Activated CD4-positive, alpha-beta T cell treated with anti-CD3 and anti-CD28 coated beads, Interleukin-2, amount 50 U/mL, for 4 hours (primary cell): ENCODE measurements at regions not wholly inside any gene's neighbourhood (a gene's known extent, or its start where the extent isn't known, plus 50 kb on each side); places are given as distances from the start of the nearest gene placed in this dataset.

ENCODE experiments used
- DNase-seq, 2 experiments: peaks; one replicate each; pipeline ENCODE4 v3.0.0-alpha.2; 2020

DNA sequence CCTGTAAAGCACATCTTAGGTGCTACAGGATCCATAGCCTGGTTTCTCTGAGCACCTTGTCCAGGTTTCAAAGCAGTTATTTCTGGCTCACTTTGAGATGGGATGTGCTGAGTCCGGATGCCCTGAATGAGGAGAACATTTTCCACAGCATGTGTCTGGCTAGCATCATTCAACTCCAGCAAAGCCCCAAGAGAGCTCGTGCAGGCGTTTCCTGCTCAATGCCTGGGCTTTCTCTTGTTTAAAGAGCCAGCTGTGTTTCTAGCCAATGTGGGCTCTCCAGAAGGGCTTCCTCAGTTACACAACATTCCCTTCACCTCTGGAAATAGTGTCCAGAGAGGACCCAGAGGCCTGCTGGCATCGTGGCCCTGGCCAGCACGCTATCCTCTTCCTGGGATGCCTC lies 411.7 kb downstream of the DMAC1 start:
- no peak for DNase-seq

GRCh38 chr9:7382304-7382703 lies 417.3 kb downstream of the DMAC1 start:
- DNase-seq = no peak

- DNase-seq = no peak
Observed at GRCh38 chr9:7377489-7377888, 422.1 kb downstream of the DMAC1 start.

DNA sequence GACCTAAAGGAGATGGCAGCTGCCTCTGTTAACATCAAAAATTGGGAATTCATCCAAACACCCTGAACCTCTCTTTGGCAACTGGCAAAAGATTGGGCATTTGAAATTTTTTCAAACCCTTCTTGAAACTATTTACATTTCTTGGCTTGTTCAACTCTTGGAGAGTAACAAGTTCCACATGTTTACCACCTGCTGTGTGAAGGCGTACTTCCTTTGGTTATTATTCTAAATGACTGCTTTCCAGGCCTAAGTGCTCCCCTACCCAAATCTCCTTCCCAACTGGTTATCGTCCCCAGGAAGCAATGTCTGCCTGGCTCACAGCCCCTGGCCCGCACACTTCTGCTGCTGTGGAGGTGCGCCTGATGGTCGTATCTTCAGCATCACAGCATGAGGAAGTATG lies 422.7 kb downstream of the DMAC1 start:
- DNase-seq = no peak

DNA sequence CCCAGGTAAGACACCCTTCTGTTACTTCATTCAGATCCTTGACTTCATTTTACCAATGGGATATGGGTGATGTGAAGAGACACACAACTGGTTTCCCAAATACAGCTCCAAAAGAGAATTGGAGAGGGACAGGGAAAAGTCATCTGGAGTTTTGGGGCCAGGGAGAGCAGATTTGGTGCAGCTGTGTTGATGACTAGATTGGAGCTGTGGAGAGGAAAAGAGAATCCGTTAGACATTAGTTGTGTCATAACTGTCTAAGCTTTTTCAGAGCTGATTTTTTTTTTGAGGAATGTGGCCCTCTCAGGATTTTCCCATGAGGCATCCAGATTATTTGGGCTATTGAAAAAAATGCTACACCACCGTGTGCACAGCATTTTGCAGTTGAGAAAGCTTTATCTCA lies 423.4 kb downstream of the DMAC1 start:
- DNase-seq = no peak

DNA sequence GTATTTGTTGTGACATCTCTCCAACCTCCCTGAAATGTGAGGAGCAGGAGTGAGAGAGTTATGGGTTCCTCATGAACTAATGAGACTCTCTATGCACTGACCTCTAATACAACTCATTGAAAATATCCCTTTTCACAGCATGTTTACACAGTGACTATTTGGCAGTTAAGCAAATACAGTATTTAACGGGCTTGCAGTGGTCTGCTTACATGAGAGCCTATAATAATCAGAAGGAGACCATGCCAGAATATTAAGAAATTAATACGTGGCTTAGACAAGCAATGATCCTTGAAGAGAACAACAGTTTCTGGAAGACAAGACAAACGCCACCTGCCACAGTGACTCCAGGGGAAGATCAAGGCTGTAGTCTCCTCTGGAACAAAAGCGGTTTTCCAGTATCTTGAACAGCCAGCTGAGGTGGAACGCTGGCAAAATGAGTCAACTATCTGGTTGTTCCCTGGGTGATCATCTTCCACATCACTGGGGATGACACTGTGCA lies 424.5 kb downstream of the DMAC1 start:
- DNase-seq = no peak

- DNase-seq = no peak
Observed at GRCh38 chr9:7370988-7371387, 428.6 kb downstream of the DMAC1 start.

GRCh38 chr9:7370381-7370780 lies 429.2 kb downstream of the DMAC1 start:
- DNase-seq = no peak

DNA sequence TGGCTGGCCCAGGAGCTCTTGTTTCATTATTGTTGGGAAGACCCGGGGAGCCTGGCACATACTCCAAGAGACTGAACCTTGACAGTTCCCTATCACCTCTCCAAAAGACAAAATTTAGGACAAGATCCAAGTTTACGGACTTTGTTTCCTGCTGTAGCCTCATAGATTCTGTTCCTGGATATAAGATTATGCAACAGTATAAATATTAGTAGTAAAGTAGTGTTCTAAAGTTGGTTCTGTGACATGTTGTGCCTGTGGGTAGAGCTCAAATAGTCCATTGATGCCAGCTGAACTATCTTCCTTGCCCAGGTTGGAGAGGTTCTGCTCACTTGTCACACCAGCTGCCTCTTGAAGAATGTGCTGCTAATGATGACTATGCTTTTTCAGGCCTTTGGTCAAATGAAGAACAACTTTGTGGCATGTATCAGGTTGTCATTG lies 430.2 kb downstream of the DMAC1 start:
- no peak for DNase-seq

DNA sequence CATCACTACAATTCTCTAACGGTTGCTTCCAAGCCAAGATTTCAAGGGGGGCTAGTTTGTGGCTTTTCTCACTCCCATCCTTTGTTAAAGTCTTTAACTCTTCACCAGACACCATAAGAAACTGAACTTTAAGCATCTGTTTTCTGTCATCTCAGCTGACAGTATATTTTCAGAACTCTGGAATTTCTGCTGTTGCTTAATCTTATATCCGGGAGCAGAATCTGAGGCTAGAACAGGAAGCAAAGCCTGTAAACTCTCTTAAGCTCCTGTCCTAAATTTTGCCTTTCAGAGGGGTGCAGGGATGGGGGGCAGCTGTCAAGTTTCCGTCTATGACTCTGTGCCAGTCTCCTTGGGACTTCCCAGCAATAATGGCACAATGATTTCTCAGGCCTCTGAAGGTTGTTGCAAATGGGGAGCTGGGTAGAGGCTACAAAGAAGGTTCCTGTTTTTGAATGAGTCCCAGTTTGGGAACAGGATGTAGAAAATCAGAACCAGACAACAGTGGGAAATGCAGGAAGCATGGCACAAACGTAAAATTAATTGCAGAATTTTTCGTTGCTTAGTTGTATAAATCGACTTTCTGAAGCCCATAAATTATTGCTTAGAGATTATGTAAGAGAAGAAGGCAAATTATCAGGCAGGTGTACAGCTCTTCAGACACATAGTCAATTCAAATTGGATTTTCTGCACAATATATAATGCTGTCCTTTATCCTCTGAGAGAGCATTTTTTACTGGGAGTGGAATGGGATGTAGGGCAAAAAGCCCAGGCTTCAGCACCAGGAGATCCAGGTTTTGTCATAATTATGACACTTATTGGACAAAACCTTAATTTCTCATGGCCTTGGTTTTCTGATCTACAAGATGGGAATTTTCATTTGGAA lies 430.9 kb downstream of the DMAC1 start:
- DNase-seq = no peak

- no peak for DNase-seq
Observed at GRCh38 chr9:7367726-7368125, 431.9 kb downstream of the DMAC1 start.

DNA sequence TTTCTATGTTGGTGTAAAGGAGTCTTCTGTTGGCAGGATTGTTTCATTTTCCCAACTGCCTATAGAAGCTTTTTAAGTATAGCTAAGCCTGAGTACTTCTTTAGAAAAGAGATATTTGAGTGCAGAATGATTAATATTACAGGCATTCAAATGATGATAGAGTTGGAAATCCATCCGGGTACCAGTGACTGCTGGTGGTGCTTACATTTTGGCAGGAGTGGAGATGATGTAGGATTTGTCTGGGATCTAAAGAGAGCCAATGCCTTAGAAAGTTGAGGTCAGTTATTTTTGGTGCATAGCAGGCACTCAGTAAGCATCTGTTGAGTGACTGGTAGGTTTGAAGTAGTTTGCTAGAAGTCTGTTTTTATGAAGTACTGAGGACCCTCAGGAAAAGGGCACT lies 433.5 kb downstream of the DMAC1 start:
- DNase-seq = no peak

DNA sequence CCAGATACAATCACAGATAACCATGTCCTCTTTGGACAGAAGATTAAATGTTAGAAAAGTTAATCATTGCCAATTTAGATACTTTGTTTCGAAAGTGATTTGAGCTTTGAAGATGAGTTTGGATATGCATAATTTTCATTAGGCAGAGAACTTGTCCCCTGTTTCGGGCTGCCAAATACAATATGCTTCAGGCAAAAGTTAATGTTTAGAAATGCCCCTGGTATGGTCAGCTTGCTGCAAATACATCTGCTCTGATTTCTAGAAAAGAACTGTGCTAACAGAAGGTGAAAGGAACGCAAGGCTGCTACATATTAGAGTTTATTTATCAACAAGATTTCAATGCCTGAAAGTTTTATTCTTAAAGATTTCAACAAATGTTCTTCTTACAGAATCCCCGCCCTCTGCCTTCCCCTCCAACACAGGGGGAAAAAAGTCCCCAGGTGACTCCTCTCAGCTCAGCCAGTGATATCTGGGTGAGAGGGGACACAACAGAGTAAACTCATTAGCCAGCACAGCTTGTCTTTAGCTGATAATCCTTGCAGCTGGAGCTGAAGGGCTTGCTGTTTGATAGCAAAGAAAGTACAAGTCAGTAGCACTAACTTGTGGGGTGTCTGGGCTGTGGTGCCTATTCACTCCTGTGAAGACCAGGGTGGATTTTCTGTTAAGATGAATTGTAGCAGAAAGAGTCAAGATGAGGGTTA lies 435.7 kb downstream of the DMAC1 start:
- no peak for DNase-seq

GRCh38 chr9:7360513-7360912 lies 439.1 kb downstream of the DMAC1 start:
- no peak for DNase-seq

DNA sequence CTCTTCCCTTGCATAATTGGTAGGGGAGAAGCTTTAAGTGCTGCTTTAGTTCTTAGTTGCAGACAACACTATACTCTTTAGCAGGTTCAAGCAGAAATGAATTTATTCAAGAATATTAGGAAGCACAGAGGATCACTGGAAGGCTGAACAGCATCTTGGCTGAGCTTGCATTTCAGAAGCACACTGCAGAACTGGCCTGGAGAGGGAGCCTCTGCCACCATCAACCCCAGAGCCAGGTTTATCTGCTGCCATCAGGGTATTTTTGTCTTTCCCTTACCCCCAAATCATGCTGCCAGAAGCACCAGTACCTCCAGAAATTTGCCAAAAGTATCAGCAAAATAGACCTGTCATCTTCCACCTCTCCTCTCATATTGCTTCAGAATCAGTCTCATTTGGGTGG lies 440.7 kb downstream of the DMAC1 start:
- no peak for DNase-seq

DNA sequence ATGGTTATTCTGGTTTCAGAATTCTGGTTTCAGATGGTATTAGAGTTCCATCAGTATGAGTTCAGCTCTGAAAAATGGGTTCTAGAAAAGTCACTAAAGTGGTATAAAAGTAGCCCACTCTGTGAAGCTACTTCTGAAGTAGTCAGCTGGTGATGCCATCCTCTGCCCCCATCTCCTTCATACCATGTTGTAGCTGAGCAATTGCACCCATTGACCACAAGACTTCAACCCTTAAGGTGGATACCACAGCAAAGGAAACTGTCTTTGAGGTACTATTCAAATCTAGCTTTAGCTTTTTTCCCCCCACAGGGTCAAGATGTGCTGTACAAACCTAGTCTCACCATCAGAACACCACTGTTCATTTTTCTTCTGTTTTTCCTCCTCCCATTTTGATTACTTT lies 444.9 kb downstream of the DMAC1 start:
- no peak for DNase-seq

GRCh38 chr9:7348692-7349091 lies 450.9 kb downstream of the DMAC1 start:
- DNase-seq = no peak

DNA sequence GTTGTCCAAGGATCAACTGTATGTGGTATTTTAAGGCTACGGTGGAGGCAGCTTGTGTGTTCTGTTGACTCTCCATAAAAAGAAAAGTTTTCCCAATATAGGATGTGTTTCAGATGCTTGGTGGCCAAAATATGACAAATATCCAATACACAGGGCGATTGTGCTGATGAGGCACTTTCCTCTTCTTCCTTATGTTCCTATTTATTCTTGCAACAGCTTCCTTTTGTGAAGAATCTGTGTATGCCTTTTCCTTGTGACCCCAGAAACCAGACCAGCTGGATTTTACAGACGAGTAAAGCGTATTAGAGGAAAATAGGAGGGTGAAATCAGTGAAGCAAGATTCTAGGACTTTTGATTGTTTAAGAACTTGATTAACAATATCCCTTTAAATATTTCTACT lies 452.0 kb downstream of the DMAC1 start:
- no peak for DNase-seq

GRCh38 chr9:7346144-7346543 lies 453.4 kb downstream of the DMAC1 start:
- no peak for DNase-seq

DNA sequence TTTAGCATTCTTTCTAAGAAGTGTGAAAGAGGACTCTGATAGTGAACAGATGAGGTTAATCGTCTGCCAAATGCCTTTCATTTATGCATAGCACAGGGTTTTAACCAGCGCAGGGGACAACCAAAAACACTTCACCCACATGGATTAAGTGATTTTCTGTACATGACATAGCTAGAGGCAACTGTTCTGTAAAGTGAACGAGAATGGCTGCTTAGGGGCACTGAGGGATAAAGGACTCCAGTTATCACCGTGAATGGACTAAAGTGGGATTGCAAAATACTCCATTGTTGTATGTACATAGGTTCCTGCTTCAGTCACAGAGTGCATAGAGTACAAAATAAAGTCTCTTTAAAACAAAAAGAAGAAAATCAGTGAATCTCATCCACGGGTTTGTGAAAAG lies 456.8 kb downstream of the DMAC1 start:
- no peak for DNase-seq

DNA sequence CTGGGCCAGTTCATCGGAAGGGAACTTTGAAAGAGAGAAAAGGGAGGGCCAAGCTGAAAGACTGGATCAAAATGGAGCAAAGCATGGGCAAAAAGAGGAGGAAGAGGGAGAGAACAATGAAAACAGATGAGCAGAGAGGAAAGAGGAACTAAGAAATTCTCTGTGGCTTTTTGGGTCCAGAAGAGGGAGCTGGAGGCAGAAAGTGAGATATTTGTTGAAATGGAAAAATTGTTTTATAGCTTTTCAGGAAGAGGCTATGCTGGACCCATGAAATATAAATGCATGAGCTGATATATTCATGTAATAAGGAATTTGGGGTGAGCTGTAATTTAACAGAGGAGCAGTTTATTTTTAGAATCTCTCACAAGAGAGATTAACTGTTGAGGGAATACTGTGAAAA lies 457.3 kb downstream of the DMAC1 start:
- DNase-seq = no peak

DNA sequence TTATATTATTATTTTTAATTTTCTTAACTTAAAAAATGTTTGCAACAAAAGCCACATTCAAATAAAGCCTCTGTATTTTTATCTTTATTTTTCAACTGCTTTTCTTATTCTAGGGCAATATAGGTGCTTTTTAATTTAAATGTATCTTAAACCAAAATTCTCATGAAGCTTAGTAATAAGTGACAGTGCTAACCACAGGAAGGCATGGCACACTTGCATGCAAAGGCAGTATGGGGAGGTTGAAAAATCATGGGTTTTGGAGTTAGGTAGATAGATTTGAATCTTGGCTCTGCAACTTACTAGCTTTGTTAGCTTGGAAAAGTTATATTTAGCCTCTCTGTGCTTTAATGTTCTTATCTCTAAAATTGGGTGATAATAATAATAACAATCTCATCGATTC lies 458.0 kb downstream of the DMAC1 start:
- DNase-seq = no peak

GRCh38 chr9:7340451-7340850 lies 459.1 kb downstream of the DMAC1 start:
- no peak for DNase-seq

DNA sequence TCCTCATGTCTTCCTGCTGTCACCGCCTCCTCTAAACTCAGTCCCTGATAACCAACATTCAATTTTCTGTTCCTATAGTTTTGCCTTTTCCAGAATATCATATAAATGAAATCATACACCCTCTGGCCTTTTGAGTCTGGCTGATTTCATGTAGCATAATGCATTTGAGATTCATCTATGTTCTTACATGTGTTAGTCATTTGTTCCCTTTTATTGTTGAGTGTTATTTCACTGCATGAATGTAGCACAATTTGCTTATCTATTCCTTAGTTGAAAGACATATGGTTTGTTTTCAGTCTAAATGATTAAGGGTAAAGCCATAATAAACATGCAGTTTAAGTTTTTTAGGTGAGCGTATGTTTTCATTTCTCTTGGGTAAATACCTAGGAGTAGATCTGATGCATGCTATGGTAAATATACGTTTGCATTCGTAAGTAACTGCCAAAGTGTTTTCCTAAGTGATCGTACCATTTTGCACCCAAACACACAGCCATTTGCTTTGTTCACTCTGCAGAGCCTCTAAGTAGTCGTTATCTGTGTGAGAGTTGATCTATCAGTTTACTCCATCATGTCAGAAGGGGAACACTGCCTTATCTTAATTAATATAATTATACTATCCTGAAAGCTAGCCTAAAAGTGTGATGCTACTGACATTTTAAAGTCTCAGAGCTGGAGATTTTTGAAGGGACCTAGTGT lies 460.8 kb downstream of the DMAC1 start:
- DNase-seq = no peak
